OCI-LY7 (cell line): ENCODE measurements at regions not wholly inside any gene's neighbourhood (a gene's known extent, or its start where the extent isn't known, plus 50 kb on each side); places are given as distances from the start of the nearest gene placed in this dataset.

Experiments
- EZH2phosphoT487 ChIP-seq: fragments of 200-600 bp; sonication (generic); IDR thresholded peaks from 2 replicates; pipeline ENCODE4 v1.6.1; 2018; ENCODE audit warnings: low read depth, borderline replicate concordance, mild to moderate bottlenecking, mixed run types, antibody characterized with exemption, low read length, moderate library complexity, mixed read lengths
- TF ChIP-seq, protein P1 (sequence below): fragments of 200-600 bp; sonication (generic); conservative IDR thresholded peaks from 2 replicates; pipeline ENCODE4 v1.5.1; 2014; ENCODE audit warnings: mild to moderate bottlenecking, antibody characterized with exemption, low read length, moderate library complexity, mixed read lengths

DNA sequence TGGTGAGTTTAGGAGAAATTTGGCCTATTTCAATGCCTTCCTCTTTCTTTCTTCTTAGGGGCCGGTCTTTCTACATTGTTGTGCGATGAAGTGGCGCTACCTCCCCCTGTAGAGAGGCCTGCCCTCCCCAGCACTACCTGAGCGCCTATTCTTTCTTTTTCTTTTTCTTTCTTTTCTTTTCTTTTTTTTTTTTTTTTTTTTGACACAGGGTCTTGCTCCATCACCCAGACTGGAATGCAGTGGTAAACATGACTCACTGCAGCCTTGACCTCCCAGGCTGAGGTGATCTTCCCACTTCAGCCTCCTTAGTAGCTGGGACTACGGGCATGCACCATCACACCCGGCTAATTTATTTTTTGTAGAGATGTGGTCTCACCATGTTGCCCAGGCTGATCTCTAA, 136.1 kb upstream of the MAX start:
- TF ChIP-seq, protein P1, sequence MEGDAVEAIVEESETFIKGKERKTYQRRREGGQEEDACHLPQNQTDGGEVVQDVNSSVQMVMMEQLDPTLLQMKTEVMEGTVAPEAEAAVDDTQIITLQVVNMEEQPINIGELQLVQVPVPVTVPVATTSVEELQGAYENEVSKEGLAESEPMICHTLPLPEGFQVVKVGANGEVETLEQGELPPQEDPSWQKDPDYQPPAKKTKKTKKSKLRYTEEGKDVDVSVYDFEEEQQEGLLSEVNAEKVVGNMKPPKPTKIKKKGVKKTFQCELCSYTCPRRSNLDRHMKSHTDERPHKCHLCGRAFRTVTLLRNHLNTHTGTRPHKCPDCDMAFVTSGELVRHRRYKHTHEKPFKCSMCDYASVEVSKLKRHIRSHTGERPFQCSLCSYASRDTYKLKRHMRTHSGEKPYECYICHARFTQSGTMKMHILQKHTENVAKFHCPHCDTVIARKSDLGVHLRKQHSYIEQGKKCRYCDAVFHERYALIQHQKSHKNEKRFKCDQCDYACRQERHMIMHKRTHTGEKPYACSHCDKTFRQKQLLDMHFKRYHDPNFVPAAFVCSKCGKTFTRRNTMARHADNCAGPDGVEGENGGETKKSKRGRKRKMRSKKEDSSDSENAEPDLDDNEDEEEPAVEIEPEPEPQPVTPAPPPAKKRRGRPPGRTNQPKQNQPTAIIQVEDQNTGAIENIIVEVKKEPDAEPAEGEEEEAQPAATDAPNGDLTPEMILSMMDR = no peak
- TF ChIP-seq EZH2phosphoT487 = no peak
